Osteocyte (in vitro differentiated cells): ENCODE measurements at regions not wholly inside any gene's neighbourhood (a gene's known extent, or its start where the extent isn't known, plus 50 kb on each side); places are given as distances from the start of the nearest gene placed in this dataset.
"Not testable (repeated sequence)": the region's sequence is repeated elsewhere in the genome, so short reads cannot be mapped to it uniquely, and the experiment has no call there.

ENCODE experiments used
- DNase-seq: peaks from one replicate; pipeline ENCODE4 v3.0.0; 2021; ENCODE audit warnings: mixed read lengths; ENCODE audit not compliant: unreplicated experiment; ENCODE audit errors: extremely low spot score
- H3K27ac Mint-ChIP-seq: one replicate; pipeline ENCODE4 v1.8.0; 2021; ENCODE audit warnings: mild to moderate bottlenecking, mixed read lengths; ENCODE audit not compliant: unreplicated experiment
- H3K27me3 Mint-ChIP-seq: one replicate; pipeline ENCODE4 v1.8.0; 2021; ENCODE audit warnings: mixed read lengths; ENCODE audit not compliant: unreplicated experiment
- H3K36me3 Mint-ChIP-seq: one replicate; pipeline ENCODE4 v1.8.0; 2021; ENCODE audit warnings: mixed read lengths; ENCODE audit not compliant: unreplicated experiment
- H3K4me1 Mint-ChIP-seq: one replicate; pipeline ENCODE4 v1.8.0; 2021; ENCODE audit warnings: mixed read lengths; ENCODE audit not compliant: unreplicated experiment
- H3K4me3 Mint-ChIP-seq: one replicate; pipeline ENCODE4 v1.8.0; 2021; ENCODE audit warnings: mild to moderate bottlenecking, moderate library complexity, mixed read lengths; ENCODE audit not compliant: unreplicated experiment
- H3K9me3 Mint-ChIP-seq: one replicate; pipeline ENCODE4 v1.8.0; 2021; ENCODE audit warnings: mixed read lengths; ENCODE audit not compliant: unreplicated experiment
- CTCF ChIP-seq: fragments of 200-600 bp; sonication (generic); IDR thresholded peaks from 2 replicates; pipeline ENCODE4 v1.5.0; 2021; ENCODE audit warnings: antibody characterized with exemption, mild to moderate bottlenecking, moderate library complexity

- no peaks in the 10 kb centered on the region for H3K4me1 Mint-ChIP-seq
- peaks cover 5% of the 10 kb centered on the region for H3K27me3 Mint-ChIP-seq
- no peak overlapping the region for H3K4me3 Mint-ChIP-seq
- no peaks in the 10 kb centered on the region for H3K36me3 Mint-ChIP-seq
- no peak overlapping the region for H3K27ac Mint-ChIP-seq
- no peak for DNase-seq
- TF ChIP-seq CTCF, result no peak
- no peaks in the 10 kb centered on the region for H3K9me3 Mint-ChIP-seq
Measured at GRCh38 chr9:27838876-27839275, 265.6 kb upstream of the C9orf72 start.

DNA sequence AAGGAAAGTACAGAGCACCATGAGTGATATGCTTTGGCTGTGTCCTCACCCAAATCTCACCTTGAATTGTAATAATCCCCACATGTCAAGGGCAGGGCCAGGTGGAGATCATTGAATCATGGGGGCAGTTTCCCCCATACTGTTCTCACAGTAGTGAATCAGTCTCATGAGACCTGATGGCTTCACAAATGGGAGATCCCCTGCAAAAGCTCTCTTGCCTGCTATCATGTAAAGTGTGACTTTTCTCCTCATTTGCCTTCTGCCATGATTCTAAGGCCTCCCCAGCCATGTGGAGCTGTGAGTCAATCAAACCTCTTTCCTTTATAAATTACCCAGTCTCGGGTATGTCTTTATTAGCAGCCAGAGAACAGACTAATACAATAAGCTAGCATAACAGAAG lies 266.5 kb upstream of the C9orf72 start:
- not testable (repeated sequence) for H3K9me3 Mint-ChIP-seq, H3K4me1 Mint-ChIP-seq, DNase-seq, H3K36me3 Mint-ChIP-seq, H3K4me3 Mint-ChIP-seq, H3K27ac Mint-ChIP-seq, H3K27me3 Mint-ChIP-seq

DNA sequence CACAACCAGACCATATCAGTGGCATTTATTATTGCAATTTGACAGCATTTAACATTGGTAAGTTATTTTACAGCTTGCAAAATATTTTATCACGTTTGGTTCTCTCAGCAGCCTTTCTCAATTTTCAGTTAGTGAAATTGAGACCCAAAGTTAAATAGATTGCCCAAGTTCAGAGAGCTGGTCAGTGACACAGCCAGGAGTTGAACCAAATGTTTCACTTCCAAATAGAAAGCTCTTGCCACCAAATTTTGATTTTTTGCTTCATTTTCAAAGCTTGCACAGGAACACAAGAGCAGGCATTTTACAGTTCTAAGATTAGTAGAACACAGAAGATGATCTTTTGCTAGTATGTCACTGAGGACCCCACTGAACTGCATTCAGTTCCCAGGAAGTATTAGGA lies 271.5 kb upstream of the C9orf72 start:
- H3K4me3 Mint-ChIP-seq, result no peak overlapping the region

DNA sequence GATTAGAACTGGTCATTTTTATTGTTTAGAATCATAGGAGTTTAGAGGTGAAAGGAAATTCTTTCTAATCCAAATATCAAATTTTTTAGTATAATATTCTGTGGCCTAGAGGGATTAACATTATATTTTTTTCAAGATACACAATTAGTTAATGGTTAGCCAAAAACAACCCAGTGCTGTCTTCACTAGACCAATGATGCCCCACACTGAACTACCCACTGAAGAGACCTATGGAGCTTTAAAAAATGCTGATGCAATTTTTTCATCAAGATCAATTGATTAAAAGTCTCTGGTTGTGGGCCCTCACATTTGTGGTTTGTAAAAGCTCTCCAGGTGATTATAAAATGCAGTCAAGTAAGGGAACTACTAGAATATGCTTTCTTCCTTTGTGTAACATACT lies 274.1 kb upstream of the C9orf72 start:
- no peak for TF ChIP-seq CTCF
- no peak for DNase-seq
- Mint-ChIP-seq H3K9me3 (no peaks in the 10 kb centered on the region), H3K27me3 (peaks cover 6% of the 10 kb centered on the region), H3K27ac (no peak overlapping the region), H3K4me3 (no peak overlapping the region), H3K36me3 (no peaks in the 10 kb centered on the region), H3K4me1 (no peaks in the 10 kb centered on the region)

More for the DNA sequence above, 271.5 kb upstream of the C9orf72 start:
- Mint-ChIP-seq H3K27me3 (peaks cover 2% of the 10 kb centered on the region), H3K9me3 (no peaks in the 10 kb centered on the region), H3K4me1 (no peaks in the 10 kb centered on the region), H3K27ac (no peak overlapping the region), H3K36me3 (no peaks in the 10 kb centered on the region)
- no peak for DNase-seq
- TF ChIP-seq CTCF, result no peak

DNA sequence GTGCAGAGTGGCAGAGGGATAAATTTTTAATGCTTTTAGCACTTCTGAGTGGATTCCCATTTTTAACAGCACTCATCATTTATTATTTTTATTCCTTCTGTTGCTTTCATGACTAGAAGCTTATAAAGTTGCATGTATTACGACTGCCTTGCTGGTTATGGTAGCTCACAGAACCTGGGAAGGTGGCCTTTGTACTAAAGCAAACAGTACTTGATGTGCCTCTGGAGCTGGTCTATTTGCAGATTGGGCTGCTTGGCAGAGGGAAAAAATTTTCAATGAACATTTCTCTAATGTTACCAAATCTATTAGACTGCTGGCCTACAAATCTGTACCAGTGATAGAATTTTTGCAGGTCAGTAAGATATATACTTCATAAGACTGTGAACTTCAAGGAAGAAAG lies 274.5 kb upstream of the C9orf72 start:
- no peak for TF ChIP-seq CTCF
- Mint-ChIP-seq H3K4me1 (no peaks in the 10 kb centered on the region), H3K9me3 (no peaks in the 10 kb centered on the region), H3K27ac (no peak overlapping the region), H3K27me3 (peaks cover 6% of the 10 kb centered on the region), H3K36me3 (no peaks in the 10 kb centered on the region), H3K4me3 (no peak overlapping the region)
- no peak for DNase-seq

GRCh38 chr9:27848315-27848714 lies 275.0 kb upstream of the C9orf72 start:
- Mint-ChIP-seq H3K4me1 (no peaks in the 10 kb centered on the region), H3K9me3 (no peaks in the 10 kb centered on the region), H3K27ac (no peak overlapping the region), H3K27me3 (peaks cover 6% of the 10 kb centered on the region), H3K4me3 (no peak overlapping the region), H3K36me3 (no peaks in the 10 kb centered on the region)
- no peak for TF ChIP-seq CTCF
- no peak for DNase-seq
